ENCODE measurements at regions not wholly inside any gene's neighbourhood (a gene's known extent, or its start where the extent isn't known, plus 50 kb on each side); places are given as distances from the start of the nearest gene placed in this dataset.

- no peak for TF ChIP-seq CTCF (IDR thresholded peaks at IDR 0.05 in 2 of 3, conservative IDR thresholded peaks at IDR 0.05 in 1 of 3; ENCODE audit: borderline replicate concordance in 1 of 3, insufficient read depth in 1 of 3, low read depth in 2 of 3, low read length in 2 of 3)
- TF ChIP-seq EZH2 (IDR thresholded peaks at IDR 0.05): no peak
- TF ChIP-seq TCF7L2 (IDR thresholded peaks at IDR 0.05; ENCODE audit: borderline replicate concordance, extremely low read depth, insufficient read depth, insufficient read length): no peak
Measured at GRCh38 chr10:76684968-76685367, 952.6 kb downstream of the KCNMA1 start.
